ENCODE measurements at regions not wholly inside any gene's neighbourhood (a gene's known extent, or its start where the extent isn't known, plus 50 kb on each side); places are given as distances from the start of the nearest gene placed in this dataset.

- TF ChIP-seq CTCF (conservative IDR thresholded peaks at IDR 0.05; ENCODE audit: low read depth, low read length) = no peak
- H3K4me3 ChIP-seq (ENCODE audit: low read depth, low read length) = no peak overlapping the region
- DNase-seq (ENCODE audit: low read depth) = no peak
Observed at GRCh38 chr18:59083136-59083818, 56.4 kb upstream of the SEC11C start.

GRCh38 chr18:59085126-59085794 is 54.4 kb upstream of the SEC11C start:
- no peak for TF ChIP-seq CTCF (conservative IDR thresholded peaks at IDR 0.05; ENCODE audit: low read depth, low read length)
- DNase-seq (ENCODE audit: low read depth) = no peak
- H3K4me3 ChIP-seq (ENCODE audit: low read depth, low read length) = no peak overlapping the region

GRCh38 chr18:59085797-59086196 is 53.9 kb upstream of the SEC11C start:
- no peak for TF ChIP-seq CTCF (conservative IDR thresholded peaks at IDR 0.05; ENCODE audit: low read depth, low read length)
- H3K4me3 ChIP-seq (ENCODE audit: low read depth, low read length) = no peak overlapping the region
- no peak for DNase-seq (ENCODE audit: low read depth)

- TF ChIP-seq CTCF (conservative IDR thresholded peaks at IDR 0.05; ENCODE audit: low read depth, low read length) = no peak
- no peak overlapping the region for H3K4me3 ChIP-seq (ENCODE audit: low read depth, low read length)
- DNase-seq (ENCODE audit: low read depth) = no peak
Observed at GRCh38 chr18:59086522-59086921, 53.2 kb upstream of the SEC11C start.

- no peak for TF ChIP-seq CTCF (conservative IDR thresholded peaks at IDR 0.05; ENCODE audit: low read depth, low read length)
- no peak overlapping the region for H3K4me3 ChIP-seq (ENCODE audit: low read depth, low read length)
- DNase-seq (ENCODE audit: low read depth) = no peak
Observed at GRCh38 chr18:59087391-59087790, 52.3 kb upstream of the SEC11C start.

All from choroid plexus epithelial cell (primary cell).